ENCODE measurements at regions not wholly inside any gene's neighbourhood (a gene's known extent, or its start where the extent isn't known, plus 50 kb on each side); places are given as distances from the start of the nearest gene placed in this dataset.

DNA sequence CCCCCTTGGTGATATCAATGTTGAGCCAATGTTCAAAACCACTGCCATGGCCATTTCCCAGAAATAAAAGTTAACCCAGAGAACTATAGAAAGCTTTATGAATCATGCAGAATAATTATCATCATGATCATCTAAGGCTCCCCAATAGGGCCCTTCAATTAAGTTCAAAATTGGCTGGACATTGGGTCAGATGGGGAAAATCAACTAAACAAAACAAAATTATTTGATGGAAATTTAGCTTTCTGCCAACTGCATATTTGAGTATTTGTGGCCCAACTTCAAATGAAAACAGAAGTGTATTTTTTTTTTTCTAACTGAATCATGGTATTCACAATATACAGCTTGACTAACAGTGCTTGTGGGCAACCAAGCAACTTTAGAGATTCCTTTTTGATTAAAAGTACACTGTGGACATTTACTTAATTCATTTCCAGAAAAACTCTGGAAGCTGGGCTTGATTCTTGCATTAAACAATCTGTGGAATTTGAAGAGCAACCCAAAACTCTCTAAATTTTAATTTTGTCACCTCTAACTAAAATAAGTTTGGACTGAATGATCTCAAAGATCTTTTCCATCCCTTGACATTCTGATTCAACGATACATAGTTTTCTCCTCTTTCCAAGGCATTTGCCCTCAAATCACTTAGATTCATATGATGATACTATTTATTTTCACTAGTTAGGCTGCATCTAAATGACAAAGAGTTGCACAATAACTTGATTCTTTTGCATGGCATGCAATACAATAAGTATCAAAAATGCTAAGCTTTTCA is 203.2 kb downstream of the AHR start:
- ATAC-seq (no peak), DNase-seq (no peak)
- intact Hi-C loops (cut with DNase I): no loop called here

DNA sequence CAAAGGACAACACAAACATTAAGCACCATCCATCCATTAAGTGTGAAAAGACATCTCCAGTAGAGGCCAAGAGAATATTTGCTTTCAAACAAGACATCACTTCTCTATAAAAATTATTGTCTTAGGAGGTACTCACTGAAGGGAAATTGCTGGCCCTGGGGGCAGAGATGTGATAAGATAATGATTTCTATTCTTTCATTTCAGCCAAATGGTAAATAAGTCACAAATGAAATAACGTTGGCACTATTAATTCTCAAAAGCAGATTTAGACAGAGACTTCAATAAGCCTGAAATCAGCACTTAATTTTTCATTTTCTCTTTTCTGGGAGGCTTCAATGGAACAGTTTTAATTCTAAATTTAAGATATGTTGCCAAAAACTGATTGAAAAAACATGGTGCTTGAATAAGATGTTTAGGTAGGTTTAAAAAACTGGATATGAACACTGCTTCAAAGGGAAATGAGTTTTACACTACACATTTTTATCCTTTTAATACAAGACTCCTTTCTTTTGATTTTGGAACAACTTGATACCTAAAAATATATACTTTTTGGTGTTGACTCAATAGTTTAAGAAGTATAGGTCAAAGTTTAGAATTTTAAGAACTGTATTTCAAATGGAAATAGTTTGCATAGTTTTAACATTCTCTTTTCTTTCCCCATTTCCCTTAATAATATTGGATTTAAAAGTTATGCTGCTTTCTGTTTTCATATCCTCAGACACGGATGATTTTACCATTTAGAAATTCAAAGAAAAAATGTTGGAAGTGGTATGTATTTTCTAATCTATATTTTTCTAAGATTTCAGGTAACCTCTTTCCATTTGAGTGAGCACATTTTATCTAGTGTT is 204.0 kb downstream of the AHR start:
- DNase-seq (no peak), ATAC-seq (no peak)
- intact Hi-C loops (cut with DNase I): no loop called here

DNA sequence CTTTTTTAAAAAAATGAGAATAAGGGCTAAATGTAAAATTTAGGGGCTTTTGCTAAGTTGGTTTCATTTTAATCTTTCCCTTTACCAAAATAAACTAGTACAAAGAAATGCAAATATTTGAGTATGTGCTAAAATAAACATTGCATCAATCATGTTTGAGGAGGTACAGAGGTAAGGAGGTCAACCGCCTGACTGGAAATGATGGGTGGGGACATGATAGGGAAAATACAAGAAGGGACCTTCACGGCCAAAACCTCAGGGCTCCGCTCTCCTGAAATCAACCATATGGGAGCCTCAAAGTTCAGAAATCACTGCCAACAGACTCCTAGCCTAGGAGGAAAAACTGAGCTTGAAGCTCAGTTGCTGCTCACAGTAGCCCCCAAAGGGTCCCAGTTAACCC is 207.6 kb downstream of the AHR start:
- ATAC-seq: peak in 1 of 2 donors; percentile 67

DNA sequence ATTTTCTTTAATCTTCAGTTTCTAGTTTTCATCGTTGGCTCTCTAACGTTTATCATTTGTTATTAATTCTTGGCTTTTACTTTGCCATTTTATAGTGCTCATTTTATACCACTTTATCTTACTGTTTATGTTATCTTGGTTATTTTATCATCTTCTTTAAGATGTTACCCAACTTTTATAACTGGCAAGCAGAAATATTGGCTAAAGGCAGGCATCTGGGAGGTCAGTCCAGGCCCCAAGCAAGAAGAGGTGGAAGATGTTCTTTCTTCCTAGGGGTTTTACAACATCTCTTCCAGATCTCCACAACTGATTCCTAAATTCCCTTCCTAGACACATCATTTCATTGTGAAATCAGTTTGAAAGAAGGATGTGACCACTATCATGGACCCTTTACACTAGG is 208.1 kb downstream of the AHR start:
- ATAC-seq: no peak
- intact Hi-C loops (cut with DNase I): no loop called here
- no peak for DNase-seq

More for the DNA sequence above, 207.6 kb downstream of the AHR start:
- intact Hi-C loops (cut with DNase I): no loop called here
- no peak for DNase-seq

DNA sequence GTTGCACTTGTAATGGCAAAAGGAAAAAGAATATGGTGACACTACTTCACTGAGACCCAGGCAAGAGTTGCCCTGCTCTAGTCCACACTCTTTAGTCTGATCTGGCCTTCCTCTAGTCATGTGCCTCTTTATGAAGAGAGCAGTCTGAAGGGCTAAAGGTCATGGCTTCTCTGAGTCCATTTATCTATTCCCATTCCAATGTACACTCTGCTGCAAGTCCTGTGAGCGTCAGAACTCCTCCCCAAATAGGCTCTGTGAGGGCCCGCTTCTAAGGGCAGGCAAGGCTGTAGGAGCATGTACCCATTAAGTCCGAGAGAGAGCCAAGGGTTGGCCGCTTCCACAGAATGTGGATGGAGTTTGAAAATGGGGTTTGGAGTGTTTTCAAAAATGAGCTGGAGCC is 209.3 kb downstream of the AHR start:
- intact Hi-C loops (cut with DNase I): no loop called here
- DNase-seq: no peak
- no peak for ATAC-seq

DNA sequence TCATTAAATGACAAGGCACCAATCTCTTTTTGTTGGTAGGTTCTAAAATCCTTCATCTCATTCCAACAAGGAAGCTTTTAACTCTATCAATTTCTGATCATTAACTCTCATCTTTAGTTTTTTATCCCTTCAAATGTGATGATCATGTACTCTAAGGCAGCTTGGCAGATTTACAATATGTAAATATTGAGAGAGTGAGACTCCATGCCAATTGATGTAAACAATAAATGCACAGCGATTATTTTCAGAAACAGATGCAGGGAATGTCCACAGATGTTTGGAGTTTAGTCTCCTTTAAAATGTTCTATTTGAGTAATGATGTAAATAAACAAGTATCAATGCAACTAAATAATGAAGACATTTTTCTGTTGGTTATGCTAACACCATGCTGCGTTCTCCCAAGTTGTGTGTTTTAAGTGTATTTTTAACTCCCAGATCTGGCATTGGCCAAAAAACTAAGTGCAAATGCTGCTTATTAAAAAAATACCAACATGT is 213.8 kb downstream of the AHR start:
- ATAC-seq (no peak), DNase-seq (no peak)
- intact Hi-C loops (cut with DNase I): no loop called here

DNA sequence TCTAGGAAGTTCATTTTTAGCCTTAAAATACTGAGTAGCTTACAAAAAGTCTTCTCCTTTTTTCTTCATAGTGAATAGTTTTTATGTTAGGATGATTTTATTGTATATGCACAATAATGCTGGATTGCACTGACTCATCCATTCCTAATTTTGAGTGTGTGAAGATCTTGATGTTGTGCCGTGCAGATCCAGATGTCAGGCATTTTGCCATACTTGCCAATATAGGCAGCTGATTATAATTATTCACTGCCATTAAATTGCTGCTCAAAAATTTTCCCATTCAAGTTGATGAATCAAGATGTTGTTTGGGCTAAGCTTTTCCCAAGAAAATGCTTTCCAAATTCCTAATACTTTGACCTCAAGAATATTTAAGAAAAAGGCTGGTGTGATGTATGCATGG is 218.3 kb downstream of the AHR start:
- ATAC-seq (no peak), DNase-seq (no peak)
- intact Hi-C loops (cut with DNase I): no loop called here

DNA sequence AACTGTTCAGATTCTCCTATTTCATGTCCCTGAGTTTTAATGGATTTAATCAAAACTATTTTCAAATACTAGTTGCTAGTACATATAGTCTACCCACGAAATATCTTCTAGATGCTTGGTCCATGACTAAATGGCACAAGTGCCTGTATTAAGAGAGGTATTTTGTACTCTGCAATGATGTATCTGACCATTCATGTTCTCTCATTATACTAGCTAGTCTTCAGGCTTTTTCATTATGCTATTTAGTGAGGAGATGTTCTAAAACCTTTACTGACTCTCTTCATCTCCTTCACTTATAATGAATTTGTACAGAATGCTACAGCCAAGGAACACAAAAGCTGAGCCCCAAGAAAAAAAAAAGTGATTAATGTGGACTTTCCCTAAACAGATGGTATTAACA is 222.5 kb downstream of the AHR start:
- peak in 1 of 2 donors; percentile 43 for ATAC-seq
- intact Hi-C loops (cut with DNase I): no loop called here
- DNase-seq: no peak

DNA sequence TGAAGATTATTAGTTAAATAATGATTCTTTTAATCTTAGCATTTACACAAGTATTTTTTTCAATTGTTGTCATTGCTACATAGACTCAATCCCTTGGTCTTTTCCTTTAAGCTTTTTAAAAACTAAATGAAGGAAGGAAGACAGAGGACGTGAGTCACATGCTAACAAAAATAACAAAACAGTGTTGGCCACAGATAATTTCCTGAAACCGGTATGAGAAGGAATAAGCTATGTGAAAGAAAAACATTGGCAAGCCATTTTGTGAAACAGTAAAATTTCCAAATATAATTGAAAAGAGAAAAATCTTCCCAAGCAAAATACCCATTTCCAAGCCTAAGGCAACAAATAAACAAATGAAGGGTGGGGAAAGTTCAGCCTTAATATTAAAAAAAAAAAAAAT is 223.0 kb downstream of the AHR start:
- DNase-seq (no peak), ATAC-seq (peak in 1 of 2 donors; percentile 83)
- intact Hi-C loops (cut with DNase I): no loop called here

DNA sequence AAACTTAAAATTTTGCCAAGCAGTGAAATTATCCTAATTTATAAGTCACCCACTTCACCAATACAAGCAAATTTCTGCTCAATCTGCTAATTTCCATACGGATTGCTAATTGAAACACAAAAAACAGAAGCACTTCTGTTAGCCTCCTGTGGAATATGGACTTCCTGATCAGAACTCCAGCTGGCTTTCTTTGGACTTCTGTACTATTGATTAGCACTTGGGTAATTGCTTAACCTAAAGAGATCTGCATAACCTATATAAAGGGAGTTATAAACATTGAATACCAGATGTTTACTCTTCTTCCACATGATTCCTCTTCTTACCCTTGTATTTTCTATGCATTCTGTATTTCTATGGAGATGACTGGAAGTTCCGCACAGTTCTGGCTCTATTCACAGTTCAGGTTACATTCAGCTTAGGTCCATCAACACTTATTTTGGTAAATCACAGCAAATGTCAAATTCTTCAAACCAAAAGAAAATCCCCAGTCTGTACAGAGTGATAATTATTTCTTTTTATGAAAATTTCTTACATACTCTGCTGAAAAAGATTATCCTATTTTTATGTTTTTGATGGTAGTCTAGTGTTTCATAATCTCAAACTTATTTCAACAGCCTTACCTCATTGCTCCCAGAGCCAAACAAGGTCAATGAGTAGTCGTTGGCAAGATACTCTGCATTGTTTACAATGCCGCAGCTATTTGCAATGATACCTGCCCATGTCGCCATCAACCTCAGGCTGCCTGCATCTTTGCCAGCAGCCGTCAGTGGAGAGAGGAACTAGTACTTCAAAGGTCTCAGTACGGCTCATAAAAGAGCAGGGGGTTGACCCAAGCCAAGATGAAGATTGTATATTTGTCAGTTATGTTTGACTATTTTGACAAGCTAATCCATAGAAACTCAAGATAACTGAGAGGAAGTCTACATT is 225.6 kb downstream of the AHR start:
- no peak for DNase-seq

DNA sequence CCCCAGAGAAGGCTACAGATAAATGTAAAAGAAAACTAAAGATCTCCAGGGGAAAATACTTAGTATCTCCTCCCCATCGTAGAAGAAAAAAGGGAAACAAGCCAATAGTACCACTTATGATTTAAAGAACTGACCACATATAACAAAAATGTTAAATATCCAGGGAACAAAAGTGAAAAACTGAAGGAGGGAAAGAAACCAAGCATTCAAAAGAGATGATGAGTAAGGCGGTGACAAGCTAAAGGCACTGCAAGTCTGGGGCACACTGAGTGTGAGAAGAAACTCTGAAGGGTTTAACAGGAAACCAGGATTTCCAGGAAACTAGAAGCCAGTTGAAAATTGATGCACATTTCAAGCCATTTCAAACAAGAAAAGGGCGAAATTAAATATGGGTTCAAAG is 226.3 kb downstream of the AHR start:
- intact Hi-C loops (cut with DNase I): no loop called here

More for the DNA sequence above, 225.6 kb downstream of the AHR start:
- intact Hi-C loops (cut with DNase I): no loop called here
- ATAC-seq: peak in 1 of 2 donors; percentile 73

DNA sequence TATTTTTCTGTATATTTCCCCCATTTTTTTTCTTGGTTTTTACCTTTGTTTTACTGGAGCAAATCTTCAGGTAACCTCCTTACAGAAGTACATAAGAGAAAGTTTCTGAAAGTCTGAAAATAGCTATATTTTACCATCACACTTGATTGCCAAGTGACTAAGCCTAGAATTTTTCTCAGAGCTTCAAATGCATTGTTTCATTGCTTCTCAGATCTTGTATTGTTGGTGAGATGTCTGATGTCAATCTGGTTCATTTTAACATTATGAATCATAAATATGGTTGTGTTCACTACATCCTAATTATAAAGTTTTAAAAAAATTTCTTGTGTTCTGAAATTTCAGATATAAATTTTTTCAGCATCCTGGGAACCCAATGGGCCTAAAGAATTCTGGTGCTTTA is 228.2 kb downstream of the AHR start:
- intact Hi-C loops (cut with DNase I): no loop called here
- DNase-seq: no peak
- ATAC-seq: no peak

More for the DNA sequence above, 226.3 kb downstream of the AHR start:
- DNase-seq: no peak
- ATAC-seq: no peak

DNA sequence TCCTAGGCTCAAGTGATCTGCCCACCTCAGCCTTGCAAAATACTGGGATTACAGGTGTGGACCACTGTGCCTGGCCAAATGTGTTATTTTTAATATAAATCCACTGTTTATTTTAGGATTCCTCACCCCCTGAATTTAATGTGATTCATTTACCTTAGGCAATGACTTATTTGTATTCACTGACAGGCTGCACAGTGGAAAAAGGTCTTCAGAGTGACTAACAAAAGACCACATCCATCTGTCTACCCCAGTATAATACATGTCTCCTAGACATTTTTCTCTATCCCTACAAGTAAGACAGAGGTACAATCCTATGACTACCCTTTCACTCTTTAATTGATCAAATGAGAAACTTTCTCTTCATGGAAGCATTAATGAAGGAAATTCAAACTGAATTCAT is 230.2 kb downstream of the AHR start:
- intact Hi-C loops (cut with DNase I): no loop called here
- ATAC-seq: no peak
- DNase-seq: no peak

DNA sequence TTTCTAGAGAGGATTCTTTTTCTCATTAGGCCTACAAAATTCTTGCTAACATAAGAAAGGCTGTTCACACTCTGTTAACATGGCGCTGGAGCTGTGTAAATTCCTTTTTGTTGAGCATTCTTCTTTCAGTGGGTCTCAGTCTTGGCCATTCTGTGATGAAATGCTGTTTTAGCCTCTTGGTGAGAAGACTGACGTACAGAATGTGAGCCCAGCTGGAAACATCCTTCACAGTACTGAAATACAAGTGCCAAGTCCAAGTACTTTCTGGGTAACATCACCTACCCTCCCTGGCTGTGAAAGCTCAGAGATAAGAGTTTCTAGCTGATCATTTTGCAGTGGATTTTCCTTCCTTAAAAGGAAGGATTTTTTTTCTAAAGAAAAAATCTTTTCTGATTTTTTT is 231.8 kb downstream of the AHR start:
- intact Hi-C loops (cut with DNase I): loop anchor here in 1 of 2 donors (10.0 kb wide), 1 partner anchor 535 kb away; no protein-coding TSS in a partner anchor
- peak; percentile 44 to 96 for ATAC-seq
- DNase-seq: no peak

DNA sequence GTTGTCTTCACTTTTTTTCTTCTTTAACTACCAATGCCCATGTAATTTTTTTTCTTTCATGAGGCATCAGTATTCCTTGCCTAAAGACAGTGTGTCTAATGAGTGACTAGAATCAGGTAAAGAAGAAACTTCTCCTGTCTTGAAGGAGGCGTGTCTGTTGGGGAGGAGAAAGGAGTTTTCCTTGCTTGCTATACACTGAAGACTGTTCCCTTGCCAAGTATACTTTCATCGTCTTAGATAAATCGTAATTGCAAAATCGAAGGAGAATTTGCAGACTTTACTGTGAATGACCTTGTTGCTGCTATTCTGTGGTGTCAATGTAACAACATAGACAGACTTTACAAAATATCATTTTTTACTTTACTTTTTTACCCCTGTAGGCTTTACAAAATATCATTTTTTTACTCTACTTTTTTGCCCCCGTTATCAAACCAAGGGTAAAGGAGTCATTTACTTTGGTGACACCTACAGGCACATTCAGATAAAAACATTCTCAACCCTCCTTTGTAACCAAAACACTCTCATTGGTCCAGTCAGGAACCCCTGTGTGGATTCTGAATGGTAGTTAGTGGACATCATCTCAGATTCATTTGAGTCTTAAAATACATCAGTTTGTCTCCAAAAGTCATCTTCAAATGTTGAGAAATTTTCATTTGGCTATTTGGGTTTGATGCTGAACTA is 232.4 kb downstream of the AHR start:
- intact Hi-C loops (cut with DNase I): loop anchor here in 1 of 2 donors (10.0 kb wide), 1 partner anchor 536 kb away; no protein-coding TSS in a partner anchor
- ATAC-seq: peak in 1 of 2 donors; percentile 45
- DNase-seq: no peak

DNA sequence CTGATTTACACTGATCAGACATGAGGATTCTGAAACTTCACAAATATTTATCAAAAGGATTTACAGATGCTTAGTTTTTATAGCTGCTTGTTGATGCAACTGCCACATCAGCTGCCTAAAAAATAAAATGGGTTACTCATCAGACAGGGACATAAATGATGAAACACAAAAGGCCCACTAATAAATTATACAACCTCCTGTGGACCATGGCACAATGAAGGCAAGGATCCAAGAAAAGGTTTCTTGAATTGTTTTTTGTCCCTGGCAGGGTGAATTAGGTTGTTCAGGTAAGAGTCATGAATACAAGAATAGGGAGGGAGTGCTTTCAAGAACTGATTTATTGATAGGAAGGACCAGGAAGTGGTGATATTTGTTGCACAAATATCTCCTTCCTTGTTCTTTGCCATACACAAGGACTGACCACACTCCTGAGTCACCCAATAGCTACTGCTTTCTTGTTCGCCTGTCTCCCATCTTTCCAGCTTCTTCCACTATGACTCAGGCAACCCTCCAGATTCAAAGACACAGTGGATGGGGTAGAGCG is 234.5 kb downstream of the AHR start:
- intact Hi-C loops (cut with DNase I): loop anchor here in 1 of 2 donors (10.0 kb wide), 1 partner anchor 538 kb away; no protein-coding TSS in a partner anchor
- DNase-seq: no peak
- ATAC-seq: no peak

DNA sequence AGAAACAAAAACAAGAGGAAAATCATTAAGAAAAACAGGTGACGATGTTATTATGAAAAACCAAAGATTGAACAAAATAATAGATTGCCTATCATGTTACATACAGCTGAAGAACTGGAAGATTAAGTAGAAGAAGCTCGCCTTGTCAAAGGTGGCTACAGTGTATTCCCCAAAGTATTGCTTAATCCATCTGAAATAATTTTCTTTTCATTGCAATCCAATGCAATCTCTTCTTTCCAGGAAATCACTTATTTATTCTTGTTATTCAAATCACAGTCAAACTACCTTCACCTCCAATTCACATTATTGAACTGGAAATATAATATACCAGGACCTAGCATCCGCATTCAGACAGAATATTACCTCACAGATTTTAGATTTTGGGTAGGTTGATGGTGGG is 235.9 kb downstream of the AHR start:
- DNase-seq (no peak), ATAC-seq (no peak)
- intact Hi-C loops (cut with DNase I): loop anchor here in 1 of 2 donors (10.0 kb wide), 1 partner anchor 540 kb away; no protein-coding TSS in a partner anchor

DNA sequence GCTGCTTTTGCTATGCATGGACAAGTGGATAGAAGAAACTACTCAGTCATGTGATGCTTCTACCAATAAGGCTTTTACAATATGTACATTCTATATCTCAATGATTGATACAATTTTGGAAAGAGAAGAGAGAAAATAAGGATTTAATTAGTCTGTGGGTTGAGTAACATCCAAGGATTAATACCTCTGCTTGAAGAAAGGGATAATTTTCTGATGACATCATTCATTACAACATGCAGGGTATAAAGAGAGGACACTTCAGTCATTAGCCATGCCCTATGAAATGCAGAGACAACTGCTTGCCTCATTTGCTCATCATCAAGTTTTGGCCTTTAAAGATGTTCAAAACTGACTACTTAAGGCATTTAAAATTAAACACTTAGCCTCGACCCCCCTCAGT is 237.3 kb downstream of the AHR start:
- intact Hi-C loops (cut with DNase I): loop anchor here in 1 of 2 donors (10.0 kb wide), 1 partner anchor 541 kb away; no protein-coding TSS in a partner anchor
- no peak for ATAC-seq
- DNase-seq: no peak

All from left cardiac atrium (tissue), 4 donors.